Ovary (tissue), 7 donors: ENCODE measurements at regions not wholly inside any gene's neighbourhood (a gene's known extent, or its start where the extent isn't known, plus 50 kb on each side); places are given as distances from the start of the nearest gene placed in this dataset.

Source experiments
- DNase-seq, 5 donors: peaks; one replicate each; pipeline ENCODE4 v3.0.0-alpha.2; 2019 to 2020
- H3K27ac ChIP-seq, 2 donors: fragments of 200-600 bp; one replicate each; pipeline versions ENCODE4 v1.5.1 to v1.8.0; 2019 to 2022
- H3K27me3 ChIP-seq: fragments of 200-600 bp; one replicate; pipeline ENCODE4 v1.8.0; 2022
- H3K36me3 ChIP-seq: fragments of 200-600 bp; sonication (generic); one replicate; pipeline ENCODE4 v1.5.1; 2019
- H3K4me1 ChIP-seq: one replicate; pipeline ENCODE4 v1.8.1; 2013; ENCODE audit warnings: mild to moderate bottlenecking, moderate library complexity; ENCODE audit not compliant: insufficient read depth
- H3K4me3 ChIP-seq: fragments of 200-600 bp; sonication (generic); one replicate; pipeline ENCODE4 v1.5.1; 2017
- H3K9me3 ChIP-seq, 2 donors: fragments of 200-600 bp in 1 of 2; sonication (generic) in 1 of 2; one replicate each; pipeline versions ENCODE4 v1.5.1 to v1.8.1; 2013 to 2019; ENCODE audit warnings: mild to moderate bottlenecking in 1 of 2, moderate library complexity in 1 of 2
- EP300 ChIP-seq: sonication (generic); formaldehyde crosslinking; IDR thresholded peaks from one replicate; pipeline ENCODE4 v1.6.1; 2017; ENCODE audit warnings: antibody characterized with exemption
- POLR2A ChIP-seq: fragments of 450-650 bp; IDR thresholded peaks from one replicate; pipeline ENCODE4 v1.6.1; 2017; ENCODE audit warnings: antibody characterized with exemption, mild to moderate bottlenecking, moderate library complexity
- WGBS, 3 donors: extraction: QIAGEN DNeasy Blood & Tissue Kit in 1 of 3; methylation state at CpG; one replicate each; pipeline versions ENCODE4 v1.1.5 to v1.1.7; 2013 to 2017; 5-methylcytosine and 5-hydroxymethylcytosine counted together
- intact Hi-C, 4 donors: fragments of 100-400 bp; cut with DNase I; formaldehyde crosslinking; loops; one replicate each; pipeline versions ENCODE4 v1.11.0 to v1.15.1; 2022 to 2023
- TF ChIP-seq, protein P1 (sequence below), 3 donors: fragments of 450-650 bp in 2 of 3; fragments of 200-600 bp in 1 of 3; IDR thresholded peaks; one replicate each; pipeline versions ENCODE4 v1.5.1 to v1.8.0; 2016 to 2022; ENCODE audit warnings: antibody characterized with exemption in 3 of 3, mild to moderate bottlenecking in 1 of 3
- donor health status: DM: no; HTN: no; CAD: no; lungs with moderate emphysema.
- donor health status: DM: no; HTN: no; CAD: no.
- donor health status: Bipolar disorder and iron deficiency.
- donor health status: DM: no; HTN: no; CAD: no.
- donor health status: DM: yes; HTN: yes; CAD: no.

DNA sequence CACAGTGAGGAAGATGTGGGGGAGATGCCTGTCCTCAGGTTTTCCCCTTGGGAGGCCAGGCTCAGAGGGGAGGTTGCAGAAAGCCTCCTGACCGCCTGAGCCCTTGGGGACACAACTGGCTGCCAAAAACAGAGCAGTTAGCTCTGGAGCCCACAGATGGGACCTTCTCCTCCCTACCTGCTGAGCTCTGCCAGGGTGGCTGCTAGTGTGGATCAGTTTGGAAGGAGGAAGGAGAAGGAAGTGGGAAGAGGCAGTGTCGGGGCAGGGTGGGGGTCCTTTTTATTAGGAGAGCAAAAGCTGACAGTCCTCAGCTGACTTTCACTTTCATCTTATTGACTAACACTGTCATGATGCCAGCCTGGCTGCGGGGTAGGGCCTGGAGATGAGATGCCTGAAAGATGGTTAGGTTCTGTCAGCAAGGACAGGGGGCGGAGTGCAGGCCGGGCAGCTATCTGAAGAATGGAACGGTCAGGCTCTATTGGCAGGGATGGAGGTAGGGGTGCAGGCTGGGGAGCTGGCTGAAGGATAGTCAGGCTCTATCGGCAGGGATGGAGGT, 188.5 kb upstream of the HDAC4 start:
- Histone ChIP-seq H3K4me1 (no peaks in the 10 kb centered on the region), H3K27ac (no peak overlapping the region), H3K36me3 (no peaks in the 10 kb centered on the region), H3K9me3 (no peaks in the 10 kb centered on the region), H3K4me3 (no peak overlapping the region), H3K27me3 (no peaks in the 10 kb centered on the region)
- TF ChIP-seq, protein P1, sequence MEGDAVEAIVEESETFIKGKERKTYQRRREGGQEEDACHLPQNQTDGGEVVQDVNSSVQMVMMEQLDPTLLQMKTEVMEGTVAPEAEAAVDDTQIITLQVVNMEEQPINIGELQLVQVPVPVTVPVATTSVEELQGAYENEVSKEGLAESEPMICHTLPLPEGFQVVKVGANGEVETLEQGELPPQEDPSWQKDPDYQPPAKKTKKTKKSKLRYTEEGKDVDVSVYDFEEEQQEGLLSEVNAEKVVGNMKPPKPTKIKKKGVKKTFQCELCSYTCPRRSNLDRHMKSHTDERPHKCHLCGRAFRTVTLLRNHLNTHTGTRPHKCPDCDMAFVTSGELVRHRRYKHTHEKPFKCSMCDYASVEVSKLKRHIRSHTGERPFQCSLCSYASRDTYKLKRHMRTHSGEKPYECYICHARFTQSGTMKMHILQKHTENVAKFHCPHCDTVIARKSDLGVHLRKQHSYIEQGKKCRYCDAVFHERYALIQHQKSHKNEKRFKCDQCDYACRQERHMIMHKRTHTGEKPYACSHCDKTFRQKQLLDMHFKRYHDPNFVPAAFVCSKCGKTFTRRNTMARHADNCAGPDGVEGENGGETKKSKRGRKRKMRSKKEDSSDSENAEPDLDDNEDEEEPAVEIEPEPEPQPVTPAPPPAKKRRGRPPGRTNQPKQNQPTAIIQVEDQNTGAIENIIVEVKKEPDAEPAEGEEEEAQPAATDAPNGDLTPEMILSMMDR (IDR thresholded peaks at IDR 0.05), result no peak
- no peak for TF ChIP-seq POLR2A
- TF ChIP-seq EP300, result no peak
- WGBS, 3 donors, result 54 to 65% (median 60%) methylated on average over 7 of the region's 7 CpGs
- intact Hi-C loops, result no loop called here
- DNase-seq, result peak in 2 of 5 donors; percentile 5 to 20

DNA sequence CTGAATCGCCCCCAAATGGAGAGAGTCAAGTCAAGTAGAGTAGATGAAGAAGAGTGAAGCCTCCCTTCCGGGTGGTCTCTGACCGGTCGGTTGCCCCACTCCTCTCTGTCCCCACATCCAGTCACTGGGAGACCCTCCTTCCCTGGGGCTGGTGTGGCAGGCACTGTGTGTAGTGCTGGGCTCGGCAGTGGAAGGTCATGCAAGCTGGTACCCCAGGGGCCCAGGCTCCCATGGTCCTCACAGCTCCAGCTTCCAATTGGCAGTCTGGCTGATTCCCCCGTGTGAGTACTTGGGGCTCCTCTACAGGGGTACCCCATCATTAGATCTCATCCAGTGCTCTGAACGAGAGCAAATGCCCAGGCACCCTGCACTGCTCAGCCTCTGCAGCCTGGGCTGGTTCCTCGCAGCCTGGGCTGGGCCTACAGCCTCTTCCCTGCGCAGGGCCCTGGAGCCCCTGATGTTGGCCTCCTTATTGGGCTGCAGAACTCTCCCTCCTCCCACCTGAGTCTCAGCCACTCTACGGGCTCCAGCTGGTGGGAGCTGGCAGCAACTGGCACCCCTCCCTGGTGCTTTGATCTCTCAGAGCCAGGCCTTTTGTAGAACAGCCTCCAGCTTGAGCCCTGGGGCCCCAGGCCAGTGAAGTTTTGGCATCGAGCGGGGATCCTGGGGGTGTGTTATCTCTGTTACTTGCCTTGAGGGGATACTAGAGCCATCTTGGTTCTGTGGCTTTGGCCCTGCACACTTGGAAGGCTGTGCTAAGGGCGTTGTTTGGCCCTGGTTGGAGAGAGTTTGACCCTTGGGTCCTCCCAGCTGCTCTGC, 187.8 kb upstream of the HDAC4 start:
- H3K4me3 ChIP-seq, result no peak overlapping the region
- H3K27me3 ChIP-seq, result no peaks in the 10 kb centered on the region
- TF ChIP-seq, protein P1 (IDR thresholded peaks at IDR 0.05), result no peak
- TF ChIP-seq POLR2A (no peak), EP300 (no peak)
- intact Hi-C loops, result no loop called here
- H3K4me1 ChIP-seq, result no peaks in the 10 kb centered on the region
- no peaks in the 10 kb centered on the region for H3K9me3 ChIP-seq
- no peak overlapping the region for H3K27ac ChIP-seq
- DNase-seq, result peak in 1 of 5 donors; percentile 7
- H3K36me3 ChIP-seq, result no peaks in the 10 kb centered on the region
- 82 to 86% (median 84%) methylated on average over 13 of the region's 13 CpGs for WGBS, 3 donors

GRCh38 chr2:239587841-239588240, 187.0 kb upstream of the HDAC4 start:
- DNase-seq, result peak in 1 of 5 donors; percentile 0
- Histone ChIP-seq H3K27ac (no peak overlapping the region), H3K4me1 (no peaks in the 10 kb centered on the region), H3K9me3 (no peaks in the 10 kb centered on the region), H3K4me3 (no peak overlapping the region), H3K36me3 (no peaks in the 10 kb centered on the region), H3K27me3 (no peaks in the 10 kb centered on the region)
- 58 to 69% (median 64%) methylated on average over 14 of the region's 14 CpGs for WGBS, 3 donors
- intact Hi-C loops, result no loop called here
- TF ChIP-seq POLR2A (no peak), EP300 (no peak)
- TF ChIP-seq, protein P1 (IDR thresholded peaks at IDR 0.05), result no peak

GRCh38 chr2:239587311-239587731, 186.5 kb upstream of the HDAC4 start:
- Histone ChIP-seq H3K36me3 (no peaks in the 10 kb centered on the region), H3K27me3 (no peaks in the 10 kb centered on the region), H3K27ac (no peak overlapping the region), H3K4me3 (no peak overlapping the region), H3K4me1 (no peaks in the 10 kb centered on the region), H3K9me3 (no peaks in the 10 kb centered on the region)
- DNase-seq, result no peak
- WGBS, 3 donors, result 81 to 91% (median 86%) methylated on average over 16 of the region's 16 CpGs
- intact Hi-C loops, result no loop called here
- no peak for TF ChIP-seq POLR2A
- TF ChIP-seq, protein P1 (IDR thresholded peaks at IDR 0.05), result no peak
- no peak for TF ChIP-seq EP300
